Testis (tissue), 2 donors: ENCODE measurements at regions not wholly inside any gene's neighbourhood (a gene's known extent, or its start where the extent isn't known, plus 50 kb on each side); places are given as distances from the start of the nearest gene placed in this dataset.

Experiments
- DNase-seq: peaks from one replicate; pipeline ENCODE4 v3.0.0-alpha.2; 2019
- H3K27ac ChIP-seq, 2 donors: fragments of 200-600 bp; sonication (generic); one replicate each; pipeline ENCODE4 v1.5.1; 2019
- H3K27me3 ChIP-seq: fragments of 200-600 bp; sonication (generic); one replicate; pipeline ENCODE4 v1.5.1; 2019
- H3K36me3 ChIP-seq: fragments of 200-600 bp; sonication (generic); one replicate; pipeline ENCODE4 v1.5.1; 2017; ENCODE audit warnings: low read depth; ENCODE audit errors: missing control alignments
- H3K4me1 ChIP-seq: fragments of 200-600 bp; sonication (generic); one replicate; pipeline ENCODE4 v1.5.1; 2019
- H3K4me3 ChIP-seq, 2 donors: fragments of 200-600 bp; sonication (generic); one replicate each; pipeline ENCODE4 v1.5.1; 2017 to 2019
- H3K9me3 ChIP-seq: fragments of 200-600 bp; sonication (generic); one replicate; pipeline ENCODE4 v1.5.1; 2017
- CTCF ChIP-seq, 3 experiments: fragments of 450-650 bp in 2 of 3; fragments of 200-600 bp in 1 of 3; sonication (generic) in 1 of 3; IDR thresholded peaks; one replicate each; pipeline ENCODE4 v1.5.1; 2016 to 2019; ENCODE audit warnings: antibody characterized with exemption in 3 of 3, mild to moderate bottlenecking in 2 of 3, moderate library complexity in 1 of 3
- POLR2A ChIP-seq: fragments of 450-650 bp; IDR thresholded peaks from one replicate; pipeline ENCODE4 v1.6.1; 2017; ENCODE audit warnings: antibody characterized with exemption, mild to moderate bottlenecking, moderate library complexity
- WGBS, 2 donors: methylation state at CpG; one replicate each; pipeline ENCODE4 v1.1.5; 2018; 5-methylcytosine and 5-hydroxymethylcytosine counted together
- intact Hi-C: fragments of 100-400 bp; cut with DNase I; formaldehyde crosslinking; loops from one replicate; pipeline ENCODE4 v1.15.1; 2023; ENCODE audit warnings: low total_unique reads

- Histone ChIP-seq H3K27me3 (no peaks in the 10 kb centered on the region), H3K27ac (no peak overlapping the region), H3K4me1 (peaks cover 7% of the 10 kb centered on the region), H3K4me3 (no peak overlapping the region), H3K9me3 (no peaks in the 10 kb centered on the region), H3K36me3 (no peaks in the 10 kb centered on the region)
- TF ChIP-seq POLR2A, result no peak
- TF ChIP-seq CTCF (IDR thresholded peaks at IDR 0.05), result no peak
- WGBS, 2 donors, result 36 to 64% methylated on average over 2 of the region's 2 CpGs
- DNase-seq, result no peak
- intact Hi-C loops, result no loop called here
Measured at GRCh38 chr20:50335105-50335504, 144.5 kb downstream of the CEBPB start.

GRCh38 chr20:50335866-50336265 lies 145.2 kb downstream of the CEBPB start:
- H3K27ac ChIP-seq, result no peak overlapping the region
- 90 to 93% methylated on average over 7 of the region's 7 CpGs for WGBS, 2 donors
- TF ChIP-seq CTCF (IDR thresholded peaks at IDR 0.05), result no peak
- no peak for TF ChIP-seq POLR2A
- DNase-seq, result no peak
- H3K4me1 ChIP-seq, result peaks cover 7% of the 10 kb centered on the region
- H3K4me3 ChIP-seq, result no peak overlapping the region
- H3K9me3 ChIP-seq, result no peaks in the 10 kb centered on the region
- intact Hi-C loops, result no loop called here
- H3K36me3 ChIP-seq, result no peaks in the 10 kb centered on the region
- no peaks in the 10 kb centered on the region for H3K27me3 ChIP-seq

GRCh38 chr20:50336661-50337060 lies 146.0 kb downstream of the CEBPB start:
- no peak overlapping the region for H3K4me3 ChIP-seq
- no peaks in the 10 kb centered on the region for H3K27me3 ChIP-seq
- TF ChIP-seq CTCF (IDR thresholded peaks at IDR 0.05) (no peak), POLR2A (no peak)
- H3K4me1 ChIP-seq, result peaks cover 7% of the 10 kb centered on the region
- WGBS, 2 donors, result 81 to 84% methylated on average over 6 of the region's 6 CpGs
- intact Hi-C loops, result no loop called here
- H3K27ac ChIP-seq, result no peak overlapping the region
- H3K36me3 ChIP-seq, result no peaks in the 10 kb centered on the region
- DNase-seq, result no peak
- H3K9me3 ChIP-seq, result no peaks in the 10 kb centered on the region

- no peak overlapping the region for H3K4me3 ChIP-seq
- no peak for TF ChIP-seq POLR2A
- no peak for TF ChIP-seq CTCF (IDR thresholded peaks at IDR 0.05)
- H3K4me1 ChIP-seq, result peaks cover 7% of the 10 kb centered on the region
- H3K27me3 ChIP-seq, result no peaks in the 10 kb centered on the region
- no peak overlapping the region for H3K27ac ChIP-seq
- WGBS, 2 donors, result 93 to 94% methylated on average over 12 to 13 of the region's 13 CpGs
- no peaks in the 10 kb centered on the region for H3K36me3 ChIP-seq
- DNase-seq, result no peak
- H3K9me3 ChIP-seq, result no peaks in the 10 kb centered on the region
- intact Hi-C loops, result no loop called here
Measured at GRCh38 chr20:50337521-50338466, 147.2 kb downstream of the CEBPB start.
